ENCODE measurements at regions not wholly inside any gene's neighbourhood (a gene's known extent, or its start where the extent isn't known, plus 50 kb on each side); places are given as distances from the start of the nearest gene placed in this dataset.
"Not testable (repeated sequence)": the region's sequence is repeated elsewhere in the genome, so short reads cannot be mapped to it uniquely, and the experiment has no call there.

- DNase-seq (ENCODE audit: low spot score in 2 of 2): no peak
- no peak for FAIRE-seq
Measured at GRCh38 chr4:107404591-107405300, 315.3 kb downstream of the PAPSS1 start.

GRCh38 chr4:107402291-107402690, 317.7 kb downstream of the PAPSS1 start:
- FAIRE-seq (no peak), DNase-seq (ENCODE audit: low spot score in 2 of 2) (no peak)

- DNase-seq (ENCODE audit: low spot score in 2 of 2) (no peak), FAIRE-seq (no peak)
Measured at GRCh38 chr4:107392951-107393350, 327.1 kb downstream of the PAPSS1 start.

- no peak for FAIRE-seq
- no peak for DNase-seq (ENCODE audit: low spot score in 2 of 2)
Measured at GRCh38 chr4:107392380-107392779, 327.7 kb downstream of the PAPSS1 start.

- DNase-seq (ENCODE audit: low spot score in 2 of 2) (no peak), FAIRE-seq (no peak)
Measured at GRCh38 chr4:107391630-107392028, 328.4 kb downstream of the PAPSS1 start.

- DNase-seq (ENCODE audit: low spot score in 2 of 2) (no peak), FAIRE-seq (no peak)
Measured at GRCh38 chr4:107391009-107391629, 328.9 kb downstream of the PAPSS1 start.

- no peak for DNase-seq (ENCODE audit: low spot score in 2 of 2)
- no peak for FAIRE-seq
Measured at GRCh38 chr4:107389965-107390364, 330.1 kb downstream of the PAPSS1 start.

- FAIRE-seq: no peak
Measured at GRCh38 chr4:107388736-107389274, 331.2 kb downstream of the PAPSS1 start.

GRCh38 chr4:107380836-107381438, 339.1 kb downstream of the PAPSS1 start:
- FAIRE-seq: no peak

More at GRCh38 chr4:107388736-107389274, 331.2 kb downstream of the PAPSS1 start:
- DNase-seq (ENCODE audit: low spot score in 2 of 2): no peak

GRCh38 chr4:107380190-107380589, 339.8 kb downstream of the PAPSS1 start:
- FAIRE-seq: no peak

More at GRCh38 chr4:107380836-107381438, 339.1 kb downstream of the PAPSS1 start:
- no peak for DNase-seq (ENCODE audit: low spot score in 2 of 2)

GRCh38 chr4:107379054-107379869, 340.8 kb downstream of the PAPSS1 start:
- DNase-seq (ENCODE audit: low spot score in 2 of 2) (no peak), FAIRE-seq (no peak)

More at GRCh38 chr4:107380190-107380589, 339.8 kb downstream of the PAPSS1 start:
- no peak for DNase-seq (ENCODE audit: low spot score in 2 of 2)

- FAIRE-seq: no peak
- DNase-seq (ENCODE audit: low spot score in 2 of 2): no peak
Measured at GRCh38 chr4:107376293-107376692, 340.2 kb upstream of the DKK2 start.

GRCh38 chr4:107366900-107367299, 330.8 kb upstream of the DKK2 start:
- no peak for DNase-seq (ENCODE audit: low spot score in 2 of 2)

GRCh38 chr4:107366016-107366735, 330.1 kb upstream of the DKK2 start:
- DNase-seq (ENCODE audit: low spot score in 2 of 2) (no peak), FAIRE-seq (no peak)

More at GRCh38 chr4:107366900-107367299, 330.8 kb upstream of the DKK2 start:
- no peak for FAIRE-seq

GRCh38 chr4:107363125-107363524, 327.0 kb upstream of the DKK2 start:
- DNase-seq (ENCODE audit: low spot score in 2 of 2) (no peak), FAIRE-seq (no peak)

GRCh38 chr4:107359208-107359607, 323.1 kb upstream of the DKK2 start:
- FAIRE-seq (no peak), DNase-seq (ENCODE audit: low spot score in 2 of 2) (no peak)

- not testable (repeated sequence) for FAIRE-seq; DNase-seq (ENCODE audit: low spot score in 2 of 2)
Measured at GRCh38 chr4:107354304-107354703, 318.2 kb upstream of the DKK2 start.

GRCh38 chr4:107351196-107351595, 315.1 kb upstream of the DKK2 start:
- DNase-seq (ENCODE audit: low spot score in 2 of 2) (no peak), FAIRE-seq (no peak)

GRCh38 chr4:107349732-107350131, 313.6 kb upstream of the DKK2 start:
- FAIRE-seq: no peak
- no peak for DNase-seq (ENCODE audit: low spot score in 2 of 2)

GRCh38 chr4:107349266-107349665, 313.2 kb upstream of the DKK2 start:
- FAIRE-seq (no peak), DNase-seq (ENCODE audit: low spot score in 2 of 2) (no peak)
